PC-9 (cell line): ENCODE measurements at regions not wholly inside any gene's neighbourhood (a gene's known extent, or its start where the extent isn't known, plus 50 kb on each side); places are given as distances from the start of the nearest gene placed in this dataset.

ENCODE experiments used
- EZH2 ChIP-seq: fragments of 200-600 bp; sonication (generic); IDR thresholded peaks from 2 replicates; pipeline ENCODE4 v1.8.0; 2017; ENCODE audit warnings: antibody characterized with exemption, low read depth
- TF ChIP-seq, protein P1 (sequence below): fragments of 200-600 bp; sonication (generic); conservative IDR thresholded peaks from 2 replicates; pipeline ENCODE4 v1.6.1; 2017; ENCODE audit warnings: mixed run types, antibody characterized with exemption, mild to moderate bottlenecking, moderate library complexity

DNA sequence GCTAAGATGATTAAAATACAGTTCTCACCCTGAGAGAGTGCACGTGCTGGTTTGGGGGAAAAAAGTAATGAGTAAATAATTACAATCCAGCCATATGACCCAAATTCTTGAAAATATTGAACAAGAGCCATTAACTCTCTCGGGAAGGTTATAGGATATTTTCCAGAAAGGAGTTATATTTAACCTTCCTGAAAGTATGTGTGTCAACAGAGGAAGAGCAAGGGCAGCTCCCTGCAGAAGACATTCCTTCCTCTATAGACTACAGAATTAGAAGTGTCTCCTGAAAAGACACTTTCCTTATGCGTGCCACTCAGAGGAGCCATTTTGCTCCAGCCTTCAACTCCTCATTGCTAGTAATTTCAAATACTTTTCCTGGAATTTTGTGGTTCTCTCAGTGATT is 648.7 kb downstream of the USP25 start:
- TF ChIP-seq, protein P1, sequence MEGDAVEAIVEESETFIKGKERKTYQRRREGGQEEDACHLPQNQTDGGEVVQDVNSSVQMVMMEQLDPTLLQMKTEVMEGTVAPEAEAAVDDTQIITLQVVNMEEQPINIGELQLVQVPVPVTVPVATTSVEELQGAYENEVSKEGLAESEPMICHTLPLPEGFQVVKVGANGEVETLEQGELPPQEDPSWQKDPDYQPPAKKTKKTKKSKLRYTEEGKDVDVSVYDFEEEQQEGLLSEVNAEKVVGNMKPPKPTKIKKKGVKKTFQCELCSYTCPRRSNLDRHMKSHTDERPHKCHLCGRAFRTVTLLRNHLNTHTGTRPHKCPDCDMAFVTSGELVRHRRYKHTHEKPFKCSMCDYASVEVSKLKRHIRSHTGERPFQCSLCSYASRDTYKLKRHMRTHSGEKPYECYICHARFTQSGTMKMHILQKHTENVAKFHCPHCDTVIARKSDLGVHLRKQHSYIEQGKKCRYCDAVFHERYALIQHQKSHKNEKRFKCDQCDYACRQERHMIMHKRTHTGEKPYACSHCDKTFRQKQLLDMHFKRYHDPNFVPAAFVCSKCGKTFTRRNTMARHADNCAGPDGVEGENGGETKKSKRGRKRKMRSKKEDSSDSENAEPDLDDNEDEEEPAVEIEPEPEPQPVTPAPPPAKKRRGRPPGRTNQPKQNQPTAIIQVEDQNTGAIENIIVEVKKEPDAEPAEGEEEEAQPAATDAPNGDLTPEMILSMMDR: no peak
- TF ChIP-seq EZH2: no peak
